ENCODE measurements at regions not wholly inside any gene's neighbourhood (a gene's known extent, or its start where the extent isn't known, plus 50 kb on each side); places are given as distances from the start of the nearest gene placed in this dataset.

DNA sequence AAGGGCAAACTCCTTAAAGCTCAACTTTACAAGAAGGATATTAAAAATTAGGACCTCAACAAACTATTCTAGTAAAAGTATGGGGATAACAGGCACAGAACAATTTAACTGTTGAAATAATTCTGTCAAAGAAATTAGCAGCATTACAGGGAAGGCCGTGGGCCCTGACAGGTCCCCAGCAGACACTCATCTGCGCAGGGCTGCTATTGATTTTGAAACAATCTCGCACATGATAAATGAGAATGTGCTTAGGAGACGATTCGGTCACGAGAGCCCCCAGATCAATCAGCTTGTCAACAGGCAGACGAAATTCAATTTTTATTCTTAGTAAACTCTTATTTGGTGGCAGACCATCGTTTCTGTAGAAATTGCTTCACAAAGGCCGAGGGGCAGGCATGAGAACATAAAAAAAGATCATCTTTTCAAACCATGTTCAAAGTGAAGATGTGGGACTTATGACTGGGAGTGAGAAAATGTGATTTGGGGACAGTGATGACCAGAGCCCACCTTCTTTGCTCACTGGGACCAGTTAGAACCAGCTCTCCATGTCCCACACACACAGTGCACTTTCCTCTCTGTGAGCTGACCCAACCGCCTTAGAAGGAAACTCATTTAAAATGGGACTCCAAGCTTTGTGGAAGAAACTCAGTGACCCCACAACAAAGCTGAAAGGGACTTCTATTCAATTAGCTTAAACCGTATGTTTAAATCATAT lies 654.5 kb downstream of the TOX3 start:
- Mint-ChIP-seq H3K9me3 (peaks cover 1 to 31% (median 8%) of the 10 kb centered on the region in 6 donors), H3K36me3 (no peaks in the 10 kb centered on the region), H3K27me3 (ENCODE audit: low read depth in 3 of 3) (no peaks in the 10 kb centered on the region), H3K4me1 (no peaks in the 10 kb centered on the region), H3K4me3 (no peak overlapping the region), H3K27ac (no peak overlapping the region)
- no peak for DNase-seq

GRCh38 chr16:51888534-51888933 lies 658.4 kb downstream of the TOX3 start:
- Mint-ChIP-seq H3K27me3 (ENCODE audit: low read depth in 3 of 3) (no peaks in the 10 kb centered on the region), H3K36me3 (no peaks in the 10 kb centered on the region), H3K4me1 (no peaks in the 10 kb centered on the region), H3K27ac (no peak overlapping the region), H3K9me3 (peaks cover 0 to 25% (median 8%) of the 10 kb centered on the region in 6 donors), H3K4me3 (no peak overlapping the region)
- DNase-seq = no peak

GRCh38 chr16:51888016-51888415 lies 658.9 kb downstream of the TOX3 start:
- no peak overlapping the region for H3K27ac Mint-ChIP-seq
- H3K9me3 Mint-ChIP-seq = peaks cover 0 to 25% (median 4%) of the 10 kb centered on the region in 6 donors
- no peaks in the 10 kb centered on the region for H3K4me1 Mint-ChIP-seq
- H3K36me3 Mint-ChIP-seq = no peaks in the 10 kb centered on the region
- no peak overlapping the region for H3K4me3 Mint-ChIP-seq
- H3K27me3 Mint-ChIP-seq (ENCODE audit: low read depth in 3 of 3) = no peaks in the 10 kb centered on the region
- DNase-seq = no peak

- no peaks in the 10 kb centered on the region for H3K36me3 Mint-ChIP-seq
- no peak for DNase-seq
- H3K27ac Mint-ChIP-seq = no peak overlapping the region
- H3K27me3 Mint-ChIP-seq (ENCODE audit: low read depth in 3 of 3) = no peaks in the 10 kb centered on the region
- no peak overlapping the region for H3K4me3 Mint-ChIP-seq
- H3K4me1 Mint-ChIP-seq = no peaks in the 10 kb centered on the region
- peaks cover 2 to 25% (median 6%) of the 10 kb centered on the region in 6 donors for H3K9me3 Mint-ChIP-seq
Observed at GRCh38 chr16:51886456-51886855, 660.5 kb downstream of the TOX3 start.

DNA sequence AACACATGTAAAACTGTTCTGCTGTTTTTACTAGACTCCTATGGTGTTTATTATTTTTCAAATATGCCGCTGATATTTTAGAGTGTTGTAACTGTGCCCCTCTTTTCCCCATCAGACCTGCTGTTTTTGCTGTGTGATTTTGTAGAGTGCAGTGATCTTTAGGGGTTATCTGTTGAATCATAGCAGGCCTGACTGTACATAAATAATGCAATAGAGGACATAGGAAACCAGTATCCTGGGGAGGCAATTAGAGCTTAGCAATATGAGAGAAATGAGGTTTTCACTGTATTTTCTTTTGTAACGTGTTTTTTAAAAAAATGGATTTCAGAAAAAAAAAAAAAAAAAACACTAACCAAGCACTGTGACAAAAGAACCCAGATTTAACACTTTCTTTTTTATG lies 662.2 kb downstream of the TOX3 start:
- Mint-ChIP-seq H3K27ac (no peak overlapping the region), H3K4me1 (no peaks in the 10 kb centered on the region), H3K4me3 (no peak overlapping the region), H3K9me3 (peaks cover 2 to 35% (median 10%) of the 10 kb centered on the region in 6 donors), H3K27me3 (ENCODE audit: low read depth in 3 of 3) (peaks cover 0 to 6% (median 0%) of the 10 kb centered on the region in 3 donors), H3K36me3 (no peaks in the 10 kb centered on the region)
- no peak for DNase-seq

GRCh38 chr16:51881731-51882130 lies 665.2 kb downstream of the TOX3 start:
- H3K9me3 Mint-ChIP-seq = peaks cover 2 to 27% (median 10%) of the 10 kb centered on the region in 6 donors
- H3K4me1 Mint-ChIP-seq = no peaks in the 10 kb centered on the region
- H3K27ac Mint-ChIP-seq = no peak overlapping the region
- peaks cover 0 to 6% (median 0%) of the 10 kb centered on the region in 3 donors for H3K27me3 Mint-ChIP-seq (ENCODE audit: low read depth in 3 of 3)
- DNase-seq = no peak
- no peak overlapping the region for H3K4me3 Mint-ChIP-seq
- no peaks in the 10 kb centered on the region for H3K36me3 Mint-ChIP-seq

DNA sequence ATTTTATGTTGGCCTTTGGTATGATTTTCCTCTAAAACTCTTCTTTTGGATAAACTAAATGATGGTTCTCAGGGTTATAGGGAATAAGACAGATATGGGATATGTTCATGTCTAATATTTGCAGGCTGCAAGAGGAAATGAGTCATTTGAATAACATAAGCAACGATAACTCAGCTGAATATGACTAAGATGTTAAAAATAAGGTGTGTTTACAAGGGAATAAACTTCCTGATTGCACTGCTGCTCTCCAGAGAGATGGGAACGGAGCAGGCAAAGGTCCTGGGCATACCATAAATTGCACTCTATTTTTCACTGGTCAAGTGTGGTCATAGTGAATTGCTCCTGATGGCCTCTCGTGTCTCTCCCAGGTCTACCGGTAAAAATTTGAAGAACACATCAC lies 666.2 kb downstream of the TOX3 start:
- no peak overlapping the region for H3K4me3 Mint-ChIP-seq
- peaks cover 0 to 6% (median 1%) of the 10 kb centered on the region in 3 donors for H3K27me3 Mint-ChIP-seq (ENCODE audit: low read depth in 3 of 3)
- no peak for DNase-seq
- peaks cover 2 to 32% (median 10%) of the 10 kb centered on the region in 6 donors for H3K9me3 Mint-ChIP-seq
- no peaks in the 10 kb centered on the region for H3K36me3 Mint-ChIP-seq
- no peaks in the 10 kb centered on the region for H3K4me1 Mint-ChIP-seq
- no peak overlapping the region for H3K27ac Mint-ChIP-seq

DNA sequence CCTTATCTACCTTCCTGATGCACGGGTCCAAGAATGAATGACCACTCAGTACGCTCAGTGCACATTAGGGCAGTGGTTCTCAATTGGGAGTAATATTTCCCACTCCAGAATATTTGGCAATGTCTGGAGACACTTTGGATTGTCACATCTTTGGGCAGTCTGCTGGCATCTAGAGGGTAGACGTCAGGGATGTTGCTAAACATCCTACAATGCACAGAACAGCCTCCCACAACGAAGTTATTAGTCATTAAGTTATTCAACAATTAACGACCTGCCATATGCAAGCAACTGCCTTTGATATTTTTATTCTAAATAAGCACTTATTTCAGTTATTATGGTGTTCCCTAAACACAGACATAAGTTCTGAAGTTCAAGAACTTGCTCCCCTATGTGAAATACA lies 669.3 kb downstream of the TOX3 start:
- no peak overlapping the region for H3K27ac Mint-ChIP-seq
- peaks cover 2 to 37% (median 11%) of the 10 kb centered on the region in 6 donors for H3K9me3 Mint-ChIP-seq
- H3K36me3 Mint-ChIP-seq = no peaks in the 10 kb centered on the region
- no peak overlapping the region for H3K4me3 Mint-ChIP-seq
- no peaks in the 10 kb centered on the region for H3K4me1 Mint-ChIP-seq
- peaks cover 0 to 6% (median 1%) of the 10 kb centered on the region in 3 donors for H3K27me3 Mint-ChIP-seq (ENCODE audit: low read depth in 3 of 3)
- no peak for DNase-seq

DNA sequence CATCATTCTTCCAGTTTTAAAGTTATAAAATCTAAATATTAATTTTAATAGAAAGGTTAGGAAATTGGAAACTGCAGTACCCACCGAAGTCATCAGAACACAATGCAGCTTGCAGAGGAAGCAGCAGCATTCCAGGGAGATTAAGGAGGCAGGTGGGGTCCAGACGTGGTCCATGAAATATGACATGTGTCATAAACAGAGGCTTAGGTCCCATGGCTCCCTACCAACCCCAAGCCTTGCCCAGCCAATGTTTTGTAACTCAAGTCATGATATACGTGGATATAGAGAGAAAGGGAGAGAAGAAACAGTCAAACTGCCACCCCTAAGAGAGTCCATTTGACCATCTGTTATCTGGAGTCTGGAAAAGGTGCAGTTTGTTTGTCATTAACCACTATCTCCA lies 670.0 kb downstream of the TOX3 start:
- H3K36me3 Mint-ChIP-seq = no peaks in the 10 kb centered on the region
- H3K4me1 Mint-ChIP-seq = no peaks in the 10 kb centered on the region
- no peak for DNase-seq
- no peak overlapping the region for H3K4me3 Mint-ChIP-seq
- H3K27ac Mint-ChIP-seq = no peak overlapping the region
- H3K9me3 Mint-ChIP-seq = peaks cover 0 to 34% (median 11%) of the 10 kb centered on the region in 6 donors
- peaks cover 0 to 7% (median 1%) of the 10 kb centered on the region in 3 donors for H3K27me3 Mint-ChIP-seq (ENCODE audit: low read depth in 3 of 3)

DNA sequence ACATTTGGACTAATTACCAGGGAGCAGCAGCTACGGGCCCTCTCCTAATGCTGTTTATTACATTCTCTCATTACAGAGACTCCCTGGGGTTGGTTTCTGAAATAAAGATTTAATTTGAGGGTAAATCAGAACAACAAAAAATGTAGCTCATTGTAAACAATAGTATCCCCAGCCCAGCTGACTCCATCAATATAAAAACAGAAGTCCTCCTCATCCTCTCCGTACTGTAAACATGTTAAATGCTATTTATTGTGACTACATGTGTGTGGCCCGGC lies 670.4 kb downstream of the TOX3 start:
- Mint-ChIP-seq H3K4me1 (no peaks in the 10 kb centered on the region), H3K9me3 (peaks cover 0 to 32% (median 11%) of the 10 kb centered on the region in 6 donors), H3K4me3 (no peak overlapping the region), H3K27me3 (ENCODE audit: low read depth in 3 of 3) (peaks cover 0 to 7% (median 1%) of the 10 kb centered on the region in 3 donors), H3K36me3 (no peaks in the 10 kb centered on the region), H3K27ac (no peak overlapping the region)
- no peak for DNase-seq

GRCh38 chr16:51875834-51876600 lies 670.9 kb downstream of the TOX3 start:
- H3K27me3 Mint-ChIP-seq (ENCODE audit: low read depth in 3 of 3) = peaks cover 0 to 6% (median 1%) of the 10 kb centered on the region in 3 donors

DNA sequence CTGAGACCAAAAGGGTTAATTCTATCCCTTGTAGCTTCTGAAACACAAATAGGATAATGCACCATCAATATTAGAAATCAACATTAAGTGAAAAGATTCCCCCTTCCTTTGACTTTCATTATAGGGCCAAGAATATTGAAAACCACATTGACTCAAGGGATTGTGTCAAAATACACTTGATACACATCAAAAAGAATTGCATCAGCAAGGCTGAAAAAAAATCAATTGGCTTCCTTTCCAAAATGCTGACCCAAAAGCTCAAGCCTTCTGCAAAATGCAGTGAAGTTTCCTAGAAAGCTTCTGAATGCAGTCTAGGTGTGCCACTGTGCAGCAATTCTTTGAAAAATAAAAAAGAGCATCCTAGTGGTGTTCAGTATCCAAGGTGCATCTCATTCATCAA lies 674.4 kb downstream of the TOX3 start:
- H3K4me1 Mint-ChIP-seq = no peaks in the 10 kb centered on the region
- no peak overlapping the region for H3K27ac Mint-ChIP-seq
- no peak overlapping the region for H3K4me3 Mint-ChIP-seq
- peaks cover 0 to 27% (median 6%) of the 10 kb centered on the region in 6 donors for H3K9me3 Mint-ChIP-seq
- H3K27me3 Mint-ChIP-seq (ENCODE audit: low read depth in 3 of 3) = peaks cover 0 to 1% (median 1%) of the 10 kb centered on the region in 3 donors
- DNase-seq = no peak
- H3K36me3 Mint-ChIP-seq = no peaks in the 10 kb centered on the region

More at GRCh38 chr16:51875834-51876600, 670.9 kb downstream of the TOX3 start:
- Mint-ChIP-seq H3K9me3 (peaks cover 0 to 28% (median 9%) of the 10 kb centered on the region in 6 donors), H3K36me3 (no peaks in the 10 kb centered on the region), H3K4me3 (no peak overlapping the region), H3K27ac (no peak overlapping the region), H3K4me1 (no peaks in the 10 kb centered on the region)
- DNase-seq = no peak

GRCh38 chr16:51870296-51870854 lies 676.6 kb downstream of the TOX3 start:
- peaks cover 2 to 25% (median 7%) of the 10 kb centered on the region in 6 donors for H3K9me3 Mint-ChIP-seq
- H3K27me3 Mint-ChIP-seq (ENCODE audit: low read depth in 3 of 3) = peaks cover 0 to 1% (median 0%) of the 10 kb centered on the region in 3 donors
- no peak overlapping the region for H3K4me3 Mint-ChIP-seq
- no peaks in the 10 kb centered on the region for H3K4me1 Mint-ChIP-seq
- no peak overlapping the region for H3K27ac Mint-ChIP-seq
- no peak for DNase-seq
- no peaks in the 10 kb centered on the region for H3K36me3 Mint-ChIP-seq

- H3K9me3 Mint-ChIP-seq = peaks cover 2 to 19% (median 5%) of the 10 kb centered on the region in 6 donors
- H3K4me3 Mint-ChIP-seq = no peak overlapping the region
- H3K36me3 Mint-ChIP-seq = no peaks in the 10 kb centered on the region
- H3K4me1 Mint-ChIP-seq = no peaks in the 10 kb centered on the region
- no peak for DNase-seq
- peaks cover 0 to 1% (median 0%) of the 10 kb centered on the region in 3 donors for H3K27me3 Mint-ChIP-seq (ENCODE audit: low read depth in 3 of 3)
- no peak overlapping the region for H3K27ac Mint-ChIP-seq
Observed at GRCh38 chr16:51869176-51869575, 677.8 kb downstream of the TOX3 start.

Measured in immature natural killer cell (primary cell).